ENCODE measurements at regions not wholly inside any gene's neighbourhood (a gene's known extent, or its start where the extent isn't known, plus 50 kb on each side); places are given as distances from the start of the nearest gene placed in this dataset.

DNA sequence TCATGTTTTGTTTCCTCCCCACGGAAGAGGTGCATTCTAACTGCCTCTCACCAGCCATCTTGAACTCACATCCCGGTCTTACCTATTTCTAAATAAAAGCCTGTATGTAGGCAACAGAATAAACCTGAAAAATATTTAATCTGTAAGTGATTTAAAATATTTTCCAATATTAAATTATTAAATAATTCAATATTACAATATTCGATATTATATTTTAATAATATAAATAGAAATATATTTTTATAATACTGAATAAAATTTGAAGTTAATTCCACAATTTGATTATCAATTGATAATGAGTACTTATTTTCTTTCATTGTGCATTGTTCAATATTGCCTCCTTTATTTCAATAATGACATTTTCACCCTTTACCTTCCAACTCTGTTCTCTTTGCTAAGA, 404.4 kb downstream of the CYLC2 start:
- DNase-seq (ENCODE audit: extremely low spot score) = no peak
- TF ChIP-seq, protein P1, sequence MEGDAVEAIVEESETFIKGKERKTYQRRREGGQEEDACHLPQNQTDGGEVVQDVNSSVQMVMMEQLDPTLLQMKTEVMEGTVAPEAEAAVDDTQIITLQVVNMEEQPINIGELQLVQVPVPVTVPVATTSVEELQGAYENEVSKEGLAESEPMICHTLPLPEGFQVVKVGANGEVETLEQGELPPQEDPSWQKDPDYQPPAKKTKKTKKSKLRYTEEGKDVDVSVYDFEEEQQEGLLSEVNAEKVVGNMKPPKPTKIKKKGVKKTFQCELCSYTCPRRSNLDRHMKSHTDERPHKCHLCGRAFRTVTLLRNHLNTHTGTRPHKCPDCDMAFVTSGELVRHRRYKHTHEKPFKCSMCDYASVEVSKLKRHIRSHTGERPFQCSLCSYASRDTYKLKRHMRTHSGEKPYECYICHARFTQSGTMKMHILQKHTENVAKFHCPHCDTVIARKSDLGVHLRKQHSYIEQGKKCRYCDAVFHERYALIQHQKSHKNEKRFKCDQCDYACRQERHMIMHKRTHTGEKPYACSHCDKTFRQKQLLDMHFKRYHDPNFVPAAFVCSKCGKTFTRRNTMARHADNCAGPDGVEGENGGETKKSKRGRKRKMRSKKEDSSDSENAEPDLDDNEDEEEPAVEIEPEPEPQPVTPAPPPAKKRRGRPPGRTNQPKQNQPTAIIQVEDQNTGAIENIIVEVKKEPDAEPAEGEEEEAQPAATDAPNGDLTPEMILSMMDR (IDR thresholded peaks at IDR 0.05; ENCODE audit: control extremely low read depth, extremely low read depth, low read depth, missing control alignments) = no peak
- ChIA-PET POLR2A (no interaction called here), CTCF (interaction anchor here (1.2 to 1.3 kb wide), 2 partner anchors 18 to 1343 kb away, joined by 3 read pairs; no protein-coding TSS in a partner anchor)

DNA sequence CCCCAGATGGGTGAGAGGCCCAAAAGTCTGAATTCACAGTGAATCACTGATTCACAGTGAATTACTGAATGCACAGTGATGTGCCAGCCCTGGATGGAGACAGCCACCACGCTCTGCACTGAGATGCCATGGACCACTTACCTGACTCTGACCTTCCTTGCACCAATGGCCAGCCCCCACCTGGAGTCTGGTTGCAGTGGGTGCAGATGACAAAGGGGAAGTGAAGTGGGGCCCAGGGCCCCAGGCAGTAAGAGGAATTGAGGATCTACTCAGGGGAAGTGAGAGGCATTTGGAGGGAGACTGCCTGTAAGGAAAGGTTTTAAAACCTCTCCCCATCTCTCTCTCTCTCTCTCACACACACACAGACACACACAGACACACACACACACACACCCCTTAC, 412.1 kb downstream of the CYLC2 start:
- ChIA-PET POLR2A (no interaction called here), CTCF (no interaction called here)

DNA sequence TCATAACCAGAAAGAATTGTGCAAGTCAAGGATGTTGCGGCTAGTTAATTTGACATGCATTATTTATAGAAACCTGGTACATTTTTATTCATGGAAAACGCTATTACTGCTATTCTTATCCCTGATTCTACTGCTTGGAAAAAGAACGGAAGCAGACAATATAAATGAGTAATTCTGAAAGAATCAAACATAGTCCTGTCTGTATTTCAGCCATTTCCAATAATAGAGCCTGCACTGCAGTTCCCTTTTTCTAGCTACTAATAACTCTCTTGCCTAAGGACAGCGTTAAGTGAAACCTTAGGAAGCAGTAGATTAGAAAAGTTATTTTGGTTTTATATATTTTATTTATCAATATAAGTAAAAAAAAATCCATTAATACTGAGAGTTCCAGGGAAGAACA, 414.9 kb downstream of the CYLC2 start:
- no peak for DNase-seq (ENCODE audit: extremely low spot score)
- POLR2A ChIA-PET = no interaction called here
- TF ChIP-seq, protein P1 (IDR thresholded peaks at IDR 0.05; ENCODE audit: control extremely low read depth, extremely low read depth, low read depth, missing control alignments) = no peak
- CTCF ChIA-PET = no interaction called here

More for the DNA sequence above, 412.1 kb downstream of the CYLC2 start:
- DNase-seq (ENCODE audit: extremely low spot score) = no peak
- TF ChIP-seq, protein P1 (IDR thresholded peaks at IDR 0.05; ENCODE audit: control extremely low read depth, extremely low read depth, low read depth, missing control alignments) = no peak

DNA sequence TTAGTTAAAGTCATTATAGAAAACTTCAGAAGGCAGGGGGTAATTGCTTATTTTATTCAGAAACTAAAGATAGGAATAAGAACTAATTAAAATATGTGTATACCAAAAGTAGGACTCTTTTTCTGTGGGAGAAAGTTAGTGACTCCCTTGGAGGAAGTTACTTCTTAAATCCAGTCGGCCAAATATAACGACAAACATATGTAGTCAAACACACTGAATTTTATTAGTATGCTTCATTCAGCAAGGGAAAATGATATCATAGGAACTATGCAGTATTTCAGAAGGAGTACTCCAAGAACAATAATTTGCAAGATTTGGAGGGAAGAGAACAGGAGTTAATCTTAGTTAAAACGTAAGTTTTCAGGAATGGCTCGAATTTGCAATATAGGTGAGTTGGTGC, 432.6 kb downstream of the CYLC2 start:
- DNase-seq (ENCODE audit: extremely low spot score) = no peak
- TF ChIP-seq, protein P1 (IDR thresholded peaks at IDR 0.05; ENCODE audit: control extremely low read depth, extremely low read depth, low read depth, missing control alignments) = no peak
- POLR2A ChIA-PET = no interaction called here
- CTCF ChIA-PET = no interaction called here

DNA sequence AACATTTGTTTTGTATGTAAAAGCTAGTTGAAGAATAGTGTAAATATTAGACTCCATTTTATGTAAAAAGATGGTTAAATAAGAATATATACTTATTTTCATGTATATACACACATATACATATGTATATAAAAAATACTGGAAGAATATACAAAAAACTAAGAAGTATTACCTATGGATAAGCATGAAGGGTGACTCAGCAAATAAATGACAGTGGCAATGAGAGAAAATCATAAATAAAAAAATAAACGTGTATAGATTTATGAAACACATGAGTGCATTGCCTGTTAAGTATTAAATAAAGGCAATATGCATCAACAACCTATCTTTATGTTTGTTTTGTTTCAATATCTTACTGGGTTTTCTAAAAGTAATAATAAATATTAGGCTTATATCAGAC, 435.3 kb downstream of the CYLC2 start:
- POLR2A ChIA-PET = no interaction called here
- CTCF ChIA-PET = interaction anchor here (1.5 kb wide), 1 partner anchor 33 kb away, joined by 4 read pairs; no protein-coding TSS in a partner anchor
- TF ChIP-seq, protein P1 (IDR thresholded peaks at IDR 0.05; ENCODE audit: control extremely low read depth, extremely low read depth, low read depth, missing control alignments) = no peak
- DNase-seq (ENCODE audit: extremely low spot score) = no peak

DNA sequence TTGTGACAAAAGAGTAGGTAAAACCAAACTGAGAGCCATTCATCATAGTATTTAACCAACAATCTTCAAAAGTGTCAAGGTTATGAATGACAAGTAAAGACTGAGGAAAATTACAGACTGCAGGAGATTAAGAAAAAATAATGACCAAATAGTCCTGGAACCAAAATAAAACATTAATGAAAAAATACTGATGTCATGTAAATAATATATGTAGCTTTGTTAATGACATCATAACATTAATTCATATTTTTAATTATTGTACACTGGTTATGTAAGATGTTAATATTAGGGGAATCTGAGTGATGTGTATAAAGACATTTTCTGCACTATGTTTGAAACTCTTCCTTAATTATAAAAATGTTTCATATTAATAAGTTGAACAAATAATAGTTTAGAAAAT, 436.7 kb downstream of the CYLC2 start:
- DNase-seq (ENCODE audit: extremely low spot score) = no peak
- ChIA-PET CTCF (no interaction called here), POLR2A (no interaction called here)
- TF ChIP-seq, protein P1 (IDR thresholded peaks at IDR 0.05; ENCODE audit: control extremely low read depth, extremely low read depth, low read depth, missing control alignments) = no peak

DNA sequence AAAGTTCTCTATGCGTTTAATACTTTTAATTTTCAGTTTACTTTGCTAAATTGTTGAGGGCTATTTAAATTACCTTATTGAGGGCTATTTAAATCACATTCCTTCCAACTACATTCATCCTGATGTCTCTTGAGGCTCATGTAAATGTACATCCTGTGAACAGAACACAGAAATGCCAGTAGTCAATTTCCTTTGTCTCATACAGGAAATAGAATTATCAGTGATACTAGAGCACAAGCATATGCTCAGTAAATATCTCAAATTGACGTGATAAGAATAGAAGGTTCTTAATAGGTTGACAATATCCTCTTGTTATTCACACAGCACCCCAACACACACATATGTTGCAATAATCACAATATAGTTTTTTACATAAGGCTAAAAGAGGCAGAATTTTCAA, 449.0 kb downstream of the CYLC2 start:
- TF ChIP-seq, protein P1 (IDR thresholded peaks at IDR 0.05; ENCODE audit: control extremely low read depth, extremely low read depth, low read depth, missing control alignments) = no peak
- CTCF ChIA-PET = no interaction called here
- POLR2A ChIA-PET = no interaction called here
- no peak for DNase-seq (ENCODE audit: extremely low spot score)

Data from GM10248 (cell line).